HG03066 (cell line): ENCODE measurements at regions not wholly inside any gene's neighbourhood (a gene's known extent, or its start where the extent isn't known, plus 50 kb on each side); places are given as distances from the start of the nearest gene placed in this dataset.
"Not testable (repeated sequence)": the region's sequence is repeated elsewhere in the genome, so short reads cannot be mapped to it uniquely, and the experiment has no call there.

Experiments used
- ATAC-seq: cut with Tn5 transposase; IDR thresholded peaks from one replicate; pipeline ENCODE4 v1.9.1; 2021; ENCODE audit warnings: low read depth; ENCODE audit not compliant: unreplicated experiment

GRCh38 chr13:44311011-44311780, 62.4 kb upstream of the SERP2 start:
- ATAC-seq: no peak

- no peak for ATAC-seq
Observed at GRCh38 chr13:44312131-44312530, 61.5 kb upstream of the SERP2 start.

- no peak for ATAC-seq
Observed at GRCh38 chr13:44312834-44313551, 60.6 kb upstream of the SERP2 start.

GRCh38 chr13:44313674-44314073, 60.0 kb upstream of the SERP2 start:
- ATAC-seq: no peak

GRCh38 chr13:44314160-44314559, 59.5 kb upstream of the SERP2 start:
- not testable (repeated sequence) for ATAC-seq

GRCh38 chr13:44317752-44318151, 55.9 kb upstream of the SERP2 start:
- no peak for ATAC-seq

- no peak for ATAC-seq
Observed at GRCh38 chr13:44318161-44318560, 55.5 kb upstream of the SERP2 start.

GRCh38 chr13:44320611-44321010, 53.0 kb upstream of the SERP2 start:
- ATAC-seq: no peak

GRCh38 chr13:44321961-44322360, 51.7 kb upstream of the SERP2 start:
- no peak for ATAC-seq

GRCh38 chr13:44322928-44323327, 50.7 kb upstream of the SERP2 start:
- no peak for ATAC-seq

GRCh38 chr13:44323754-44324153, 49.9 kb upstream of the SERP2 start:
- ATAC-seq: no peak
